Hematopoietic multipotent progenitor cell treated with erythropoietin and hydrocortisone succinate and interleukin-3 and kit ligand, for 17 days (in vitro differentiated cells): ENCODE measurements at regions not wholly inside any gene's neighbourhood (a gene's known extent, or its start where the extent isn't known, plus 50 kb on each side); places are given as distances from the start of the nearest gene placed in this dataset.

Source experiments
- DNase-seq: peaks from one replicate; pipeline ENCODE4 v3.0.0-alpha.2; 2015; ENCODE audit warnings: low spot score

DNA sequence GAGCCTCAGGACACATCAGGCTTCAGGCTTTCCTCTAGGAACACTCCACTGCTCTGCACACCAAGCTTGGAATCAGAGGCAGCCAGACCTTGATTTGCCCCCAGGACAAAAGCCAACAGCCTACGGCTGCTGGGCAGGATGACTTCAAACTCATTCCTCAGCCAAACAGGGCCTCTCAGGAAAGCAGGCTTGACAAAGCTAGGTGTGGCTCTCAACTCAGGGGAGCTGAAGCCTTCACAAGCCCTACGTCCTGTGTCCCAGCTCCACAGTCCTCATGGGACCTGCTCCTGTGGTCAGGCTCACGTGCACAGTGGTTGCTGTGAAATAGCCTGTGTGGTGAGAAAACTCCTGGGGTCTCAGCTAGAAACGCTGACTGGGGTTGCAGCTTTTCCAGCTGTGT, 398.9 kb upstream of the ZNF507 start:
- DNase-seq = no peak

DNA sequence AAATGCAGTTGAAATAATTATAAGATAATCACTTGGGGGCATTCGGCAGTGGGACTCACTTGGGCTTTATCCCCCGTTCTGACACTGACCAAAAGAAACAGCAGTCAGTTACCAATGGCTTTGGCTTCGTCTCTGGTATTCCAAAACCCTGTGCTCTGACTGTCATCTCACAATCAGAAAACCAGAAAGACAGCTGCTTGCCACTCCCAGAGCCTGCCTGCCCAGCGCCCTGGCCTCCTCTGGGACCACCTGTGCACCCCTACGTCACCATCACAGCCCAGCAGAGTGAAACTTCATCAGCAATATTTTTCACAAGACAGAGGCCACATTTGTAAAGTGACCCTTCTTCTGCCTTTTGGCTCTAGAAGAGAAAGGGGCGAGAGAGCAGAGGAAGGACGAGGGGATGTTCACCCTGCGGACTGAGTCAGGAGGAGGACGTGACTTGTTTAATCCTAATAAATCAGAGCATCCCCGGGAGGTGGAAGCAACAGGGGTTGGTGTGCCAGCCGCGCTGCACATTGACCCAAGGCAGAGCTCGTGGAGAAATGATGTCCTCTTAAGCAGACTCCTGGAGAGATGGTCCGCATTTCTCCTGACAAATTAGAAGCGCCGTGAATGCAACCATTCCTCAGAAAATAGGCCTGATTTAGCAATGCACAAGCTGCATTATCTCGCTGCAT, 397.8 kb upstream of the ZNF507 start:
- no peak for DNase-seq

DNA sequence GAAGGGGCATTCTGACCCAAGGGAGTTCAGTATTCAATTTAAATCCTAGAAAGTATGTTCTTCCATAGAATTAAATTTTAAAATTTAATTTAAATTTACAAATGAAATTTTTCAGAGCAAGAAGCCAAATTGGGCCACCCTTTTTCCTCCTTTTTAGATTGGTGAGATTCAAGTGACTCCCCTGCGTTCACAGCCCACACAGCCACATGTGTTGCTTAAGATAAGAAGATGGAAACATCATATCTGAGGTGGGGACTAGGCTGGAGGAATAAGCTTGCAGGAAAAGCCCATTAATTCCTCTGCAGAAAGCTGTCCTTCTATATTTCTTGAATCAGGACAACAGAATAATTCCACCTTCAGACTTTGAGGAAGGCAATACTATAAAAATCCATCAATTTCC, 392.7 kb upstream of the ZNF507 start:
- DNase-seq = no peak

DNA sequence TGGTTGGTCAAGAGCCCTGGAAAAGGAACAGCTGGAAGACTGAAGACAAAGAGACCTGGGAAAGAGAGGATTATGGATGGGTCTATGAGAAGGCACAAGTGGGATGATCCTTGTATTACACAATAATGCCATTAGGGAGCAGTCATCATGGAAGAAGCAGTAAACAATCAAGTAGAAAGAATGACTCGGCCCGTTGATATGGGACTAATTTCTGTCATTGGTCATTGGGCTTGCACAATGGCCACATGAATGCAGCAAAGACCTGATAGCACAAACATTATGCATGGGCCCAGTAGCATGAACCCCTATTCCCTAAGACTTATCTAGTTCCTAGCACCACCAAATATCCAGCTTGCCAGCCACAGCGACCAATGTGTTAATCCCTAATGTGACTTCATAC, 390.3 kb upstream of the ZNF507 start:
- no peak for DNase-seq

DNA sequence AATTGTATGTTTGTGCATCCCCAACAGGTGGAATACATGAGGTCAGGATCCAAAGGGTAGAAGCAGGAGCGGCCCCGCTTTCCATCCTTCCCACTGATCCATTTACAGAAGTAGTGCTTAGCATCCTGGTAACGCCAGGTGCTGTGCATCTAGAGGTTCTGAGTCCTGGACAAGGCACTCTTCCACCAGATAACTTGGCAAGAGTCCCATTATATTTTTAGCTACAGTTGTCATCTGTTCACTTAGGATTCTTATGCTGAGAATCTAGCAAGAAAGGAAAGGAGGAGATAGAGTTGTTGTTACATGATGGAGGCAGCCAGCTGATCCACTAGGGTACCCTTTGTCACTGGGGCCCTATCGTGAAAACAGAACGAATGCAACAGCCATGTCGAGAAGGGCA, 389.5 kb upstream of the ZNF507 start:
- DNase-seq = no peak

DNA sequence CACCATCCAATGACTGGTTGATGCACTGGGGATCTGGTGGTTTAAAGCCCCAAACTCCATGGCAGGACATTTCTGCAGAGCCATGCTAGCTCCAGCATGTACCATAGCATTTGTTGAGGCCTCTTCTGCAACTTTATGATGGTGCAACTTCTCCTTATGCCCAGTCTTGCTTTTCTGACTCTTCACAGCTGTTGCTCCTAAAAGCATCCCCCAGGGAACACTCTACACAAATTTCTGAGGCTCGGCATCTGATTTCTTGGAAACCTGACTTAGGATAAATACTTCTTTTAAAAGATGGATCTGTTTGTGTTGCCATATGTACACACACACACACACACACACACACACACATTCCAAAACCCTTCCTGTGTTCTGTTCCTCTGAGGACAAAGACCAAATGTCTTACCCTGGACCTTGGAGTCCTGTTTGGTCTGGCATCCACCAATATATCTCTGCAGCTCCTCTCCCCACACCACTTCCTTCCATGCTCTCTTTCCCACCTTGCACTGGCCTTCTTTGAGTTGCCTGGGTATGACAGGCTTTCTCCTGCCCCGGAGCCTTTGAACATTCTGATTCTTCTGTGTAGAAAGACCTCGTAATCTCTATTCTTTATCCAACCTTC, 388.5 kb upstream of the ZNF507 start:
- DNase-seq = no peak

DNA sequence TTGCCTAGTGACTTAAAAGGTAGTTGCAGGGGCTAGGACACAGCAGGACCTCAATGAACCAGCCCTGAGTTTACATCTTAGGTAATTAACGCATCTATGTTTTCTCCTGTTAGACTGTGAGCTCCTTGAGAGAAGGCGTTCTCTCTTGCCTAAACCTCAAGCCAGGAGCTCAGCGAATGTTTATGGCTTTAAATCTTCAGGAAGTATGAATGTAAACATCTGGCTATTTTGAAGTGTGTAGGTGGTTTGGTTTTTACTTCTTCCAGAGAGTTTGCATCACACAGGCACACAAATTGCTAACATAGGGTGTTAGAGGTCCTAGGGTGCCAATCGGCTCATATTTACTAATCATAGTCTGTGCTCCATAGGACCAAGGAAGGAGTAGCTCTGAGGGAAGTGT, 387.7 kb upstream of the ZNF507 start:
- DNase-seq = no peak

DNA sequence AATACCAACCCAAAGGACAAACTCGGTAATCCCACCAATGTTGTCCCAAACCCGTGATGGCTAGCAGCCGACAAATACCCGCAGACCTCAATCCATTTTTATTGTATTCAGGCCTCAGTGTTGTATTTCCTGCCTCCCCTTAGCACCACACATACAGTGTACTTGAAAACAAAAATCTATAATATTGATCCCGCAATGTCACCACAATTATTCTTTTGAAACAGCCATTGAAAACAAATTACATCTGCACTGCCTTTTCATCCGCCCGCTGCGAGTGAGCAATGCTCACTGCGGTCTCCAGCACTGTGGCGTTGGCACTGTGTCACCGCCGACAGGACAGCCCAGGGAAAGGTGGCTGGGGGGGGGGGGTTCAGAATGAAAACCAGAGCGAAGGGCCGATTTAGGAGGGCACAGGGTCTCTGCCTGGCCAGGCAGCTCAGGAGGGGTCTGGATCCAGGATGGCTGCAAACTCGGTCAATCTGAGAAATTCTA, 385.8 kb upstream of the ZNF507 start:
- DNase-seq = no peak

DNA sequence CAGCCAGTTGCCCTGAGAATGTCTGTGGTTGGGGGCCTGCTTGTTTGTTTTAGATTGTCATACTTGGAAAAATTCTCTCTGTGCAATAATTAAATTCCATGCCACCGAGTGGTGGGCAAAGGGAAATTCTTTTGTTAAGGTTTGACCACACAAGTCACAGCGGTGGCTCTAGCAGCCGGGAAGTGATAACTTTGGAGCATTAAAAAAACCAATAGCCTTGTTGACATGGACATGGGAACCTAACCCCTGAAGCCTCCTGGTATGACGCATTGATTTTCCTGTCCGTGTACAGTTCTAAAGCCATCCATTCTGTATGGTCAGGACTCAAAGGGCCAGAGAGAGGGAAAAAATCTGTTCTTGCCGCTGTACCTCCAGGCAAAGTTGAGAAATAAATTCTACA, 384.9 kb upstream of the ZNF507 start:
- DNase-seq = no peak

DNA sequence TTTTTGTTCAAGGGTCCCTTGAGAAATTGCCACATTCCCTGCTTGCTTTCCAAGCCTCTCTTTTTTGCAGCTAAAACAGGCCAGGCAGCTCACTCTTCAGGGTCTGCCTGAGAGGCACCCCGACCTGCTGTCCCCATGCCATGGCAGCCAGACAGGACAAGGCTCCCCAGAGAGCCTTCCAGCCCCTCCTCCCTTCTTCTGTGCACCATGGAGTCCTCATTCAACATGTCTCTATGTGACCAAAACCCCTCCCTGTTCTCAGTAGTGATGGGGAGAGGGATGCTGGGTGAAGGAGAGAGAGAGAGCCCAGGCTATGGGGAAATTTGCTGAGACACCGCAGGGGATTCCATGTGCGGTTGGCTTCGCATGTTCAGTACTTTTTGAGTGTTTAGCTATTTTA, 384.2 kb upstream of the ZNF507 start:
- DNase-seq = no peak

DNA sequence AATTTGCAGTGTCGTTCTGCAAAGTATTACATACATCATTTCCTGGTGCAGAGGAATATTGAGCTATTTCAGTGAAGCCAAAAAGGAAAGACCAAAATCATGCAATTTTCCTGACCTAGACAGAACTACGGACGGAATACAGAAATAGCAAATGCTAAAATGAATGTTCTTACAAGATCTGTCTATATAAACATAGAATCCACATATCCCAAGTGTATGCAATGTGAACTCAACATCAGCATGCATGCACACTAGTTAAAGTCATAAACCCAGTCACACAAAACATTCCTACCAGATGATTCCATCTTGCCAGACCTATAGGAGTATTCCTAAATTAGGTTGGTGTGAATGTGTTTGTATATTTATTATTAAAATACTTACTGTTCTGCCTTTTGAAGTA, 383.7 kb upstream of the ZNF507 start:
- DNase-seq = no peak

DNA sequence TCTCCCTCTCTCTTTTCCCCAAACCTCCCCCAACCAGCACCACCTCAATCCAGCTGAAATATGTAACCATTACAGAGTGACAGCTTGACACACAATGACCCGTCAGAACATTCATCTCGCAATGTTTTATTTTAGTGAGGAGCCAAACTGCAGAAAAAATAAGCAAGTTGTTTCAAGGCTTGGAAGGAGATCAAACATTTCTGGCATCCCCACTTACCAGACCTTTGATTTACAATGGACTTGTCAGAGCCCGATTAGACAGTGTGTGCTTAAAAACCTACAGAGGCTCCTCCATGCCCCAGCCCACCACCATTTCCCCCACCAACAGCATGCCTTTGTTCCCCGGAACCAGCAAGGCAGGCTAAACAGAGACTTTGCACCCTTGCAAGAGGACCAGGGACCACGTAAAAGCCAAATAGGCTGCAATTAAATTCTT, 382.8 kb upstream of the ZNF507 start:
- DNase-seq = no peak

DNA sequence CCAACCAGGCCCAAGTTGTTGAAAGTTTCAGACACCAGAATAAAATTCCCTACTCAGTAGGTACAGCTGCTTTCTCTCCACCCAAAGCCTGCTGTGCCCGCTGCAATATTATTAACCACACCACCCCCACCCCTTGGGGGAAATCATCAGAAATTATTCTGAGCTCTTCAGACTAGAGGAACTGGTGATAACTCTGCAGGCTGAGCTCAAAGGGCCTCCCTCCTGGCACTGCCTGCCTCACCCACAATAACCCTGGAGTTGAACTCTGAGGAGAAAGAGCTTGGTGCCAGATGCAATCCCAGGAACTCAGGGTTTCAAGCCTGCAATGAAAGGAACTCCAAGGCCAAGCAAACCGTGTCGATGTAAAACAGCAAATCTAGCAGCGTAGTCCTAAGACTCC, 381.7 kb upstream of the ZNF507 start:
- no peak for DNase-seq

DNA sequence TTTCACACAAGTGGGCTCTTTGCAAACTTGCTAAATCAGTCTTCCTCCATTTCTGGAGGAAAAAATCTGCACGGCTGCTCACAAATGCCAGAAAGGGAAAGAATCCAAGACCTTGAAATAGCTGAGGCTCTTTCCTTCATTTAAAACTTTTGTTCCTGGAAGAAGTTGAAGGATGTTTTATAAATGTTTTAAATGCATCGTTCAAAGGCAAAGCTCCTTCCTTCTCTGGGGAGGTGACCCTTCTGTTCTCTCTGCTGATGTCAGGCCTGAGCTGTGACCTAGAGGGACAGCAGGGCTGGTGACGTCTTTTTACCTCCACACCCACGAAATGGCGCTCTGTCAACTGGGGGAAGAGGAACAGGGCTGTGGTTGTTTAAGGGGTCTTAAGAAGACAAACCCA, 376.4 kb upstream of the ZNF507 start:
- DNase-seq = no peak

DNA sequence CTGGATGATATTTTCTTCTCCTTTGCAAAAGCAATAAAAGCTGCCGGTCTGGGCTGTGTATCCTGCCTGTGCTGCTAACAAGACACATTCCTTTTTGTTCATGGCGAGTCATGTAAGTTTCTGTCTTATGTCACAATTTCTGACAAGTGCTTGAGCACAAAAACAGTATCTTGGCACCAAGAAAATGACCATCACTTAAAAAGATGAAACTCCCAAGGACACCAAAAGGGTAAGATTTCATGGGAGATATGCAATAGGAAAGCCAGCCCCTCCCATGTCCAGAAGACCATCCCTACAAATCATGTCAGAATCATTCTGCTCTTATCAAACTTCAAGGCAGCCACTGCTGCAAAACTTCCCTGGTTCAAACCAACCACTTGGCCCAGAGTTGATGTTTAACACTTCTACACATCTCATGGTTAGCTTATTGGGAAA, 375.4 kb upstream of the ZNF507 start:
- no peak for DNase-seq

DNA sequence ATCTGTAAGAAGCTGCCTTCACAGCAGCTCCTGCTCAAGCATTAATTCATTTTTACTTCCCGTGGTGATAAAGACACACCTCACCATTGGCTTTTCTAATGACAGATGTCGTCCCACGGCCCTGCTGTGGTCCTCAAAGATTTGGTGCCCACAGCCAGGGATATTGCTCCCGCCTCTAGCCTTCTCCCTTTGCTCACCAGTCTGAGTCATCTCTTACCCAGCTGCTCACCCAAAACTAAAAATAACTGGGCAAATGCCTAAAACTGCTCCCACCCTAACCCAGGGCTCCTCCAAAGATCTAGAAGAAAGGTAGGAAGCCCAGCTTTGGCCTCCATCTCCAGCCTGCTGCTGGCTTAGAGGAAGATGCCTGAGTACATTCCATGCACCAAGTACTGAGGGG, 371.1 kb upstream of the ZNF507 start:
- DNase-seq = no peak

DNA sequence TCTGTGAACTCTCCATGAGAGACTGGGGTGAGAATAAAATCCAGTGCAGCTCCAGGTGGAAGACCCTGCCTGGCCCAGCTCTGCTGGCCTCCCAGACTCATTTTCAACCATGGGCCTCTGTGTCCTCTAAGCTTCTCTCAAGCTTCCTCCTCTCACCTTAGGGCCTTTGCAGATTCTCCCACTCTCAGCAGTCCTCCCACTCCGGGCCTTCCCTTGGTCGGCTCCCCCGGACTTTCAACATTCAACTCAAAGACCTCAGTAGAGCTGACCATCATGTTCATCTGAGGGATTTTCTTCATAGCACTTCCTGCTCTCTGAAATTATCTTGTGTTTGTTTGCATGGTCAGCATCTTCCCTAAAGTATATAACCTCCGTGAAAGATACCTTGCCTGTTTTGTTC, 370.5 kb upstream of the ZNF507 start:
- DNase-seq = no peak

DNA sequence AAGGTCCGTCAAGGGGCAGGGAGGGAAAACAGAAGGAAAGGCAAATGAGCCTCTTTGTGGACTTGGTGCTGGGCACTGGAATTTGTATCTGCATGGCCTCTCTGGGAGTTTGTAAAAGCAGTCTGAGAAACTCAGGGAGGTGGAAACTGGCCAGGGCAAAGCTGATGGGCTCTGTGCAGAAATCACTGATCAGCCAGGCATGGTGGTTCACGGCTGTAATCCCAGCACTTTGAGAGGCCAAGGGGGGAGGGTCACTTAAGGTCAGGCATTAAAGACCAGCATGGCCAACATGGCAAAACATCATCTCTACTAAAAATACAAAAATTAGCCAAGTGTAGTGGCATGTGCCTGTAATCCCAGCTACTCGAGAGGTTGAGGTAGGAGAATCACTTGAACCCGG, 369.9 kb upstream of the ZNF507 start:
- DNase-seq = no peak

DNA sequence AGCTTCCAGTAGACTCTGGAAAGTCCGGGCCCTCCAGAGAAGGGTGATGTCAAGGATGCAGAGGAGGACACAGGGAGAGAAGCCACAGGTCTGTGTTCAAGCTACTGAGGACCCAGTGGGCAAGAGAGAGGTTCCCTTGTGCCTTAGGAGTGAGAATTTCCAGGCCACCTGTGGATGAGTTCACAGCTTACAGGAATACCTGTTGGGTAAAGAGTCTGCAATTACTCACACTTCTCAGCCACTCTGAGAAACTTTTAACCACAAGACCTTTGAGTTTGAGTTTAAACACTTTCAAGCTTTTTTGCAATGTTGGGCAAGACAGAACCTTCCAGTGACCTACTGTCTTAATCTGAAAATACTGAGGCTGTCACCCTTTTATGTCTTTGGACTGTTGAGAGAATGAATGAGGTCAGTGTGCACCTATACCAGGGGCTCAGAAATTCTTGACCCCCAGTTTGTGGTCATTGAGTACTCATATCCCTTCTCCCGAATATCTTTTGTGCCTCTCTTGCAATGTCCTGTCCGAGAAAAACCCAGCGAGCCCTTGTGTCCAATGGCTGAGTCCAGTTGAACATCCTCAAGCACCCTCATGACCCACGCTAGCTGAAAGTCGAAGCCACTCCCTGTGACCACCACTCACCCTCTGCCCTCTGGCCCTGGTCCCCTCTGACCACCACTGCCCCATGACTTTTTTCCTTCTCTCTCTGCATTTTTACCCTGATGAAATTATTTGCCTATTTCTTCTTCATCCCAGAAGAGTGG, 368.5 kb upstream of the ZNF507 start:
- no peak for DNase-seq

DNA sequence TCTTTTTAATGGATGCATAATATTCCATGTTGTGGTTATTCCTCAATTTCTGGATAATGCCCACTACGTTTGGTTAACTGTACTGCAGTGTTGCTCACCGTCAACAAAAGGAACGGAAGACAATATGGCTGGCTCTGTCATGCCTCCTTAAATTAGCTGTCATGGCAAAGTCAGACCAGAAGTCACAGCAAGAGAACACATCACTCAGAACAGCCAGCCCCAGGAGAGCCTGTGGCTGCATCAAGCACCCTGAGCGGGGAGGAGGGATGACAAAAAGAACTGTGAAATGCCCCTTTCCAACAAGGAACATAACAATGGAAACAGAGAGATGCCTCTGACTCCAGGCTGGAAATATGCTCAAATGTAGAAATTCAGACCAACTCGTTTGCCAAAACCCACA, 366.0 kb upstream of the ZNF507 start:
- no peak for DNase-seq

DNA sequence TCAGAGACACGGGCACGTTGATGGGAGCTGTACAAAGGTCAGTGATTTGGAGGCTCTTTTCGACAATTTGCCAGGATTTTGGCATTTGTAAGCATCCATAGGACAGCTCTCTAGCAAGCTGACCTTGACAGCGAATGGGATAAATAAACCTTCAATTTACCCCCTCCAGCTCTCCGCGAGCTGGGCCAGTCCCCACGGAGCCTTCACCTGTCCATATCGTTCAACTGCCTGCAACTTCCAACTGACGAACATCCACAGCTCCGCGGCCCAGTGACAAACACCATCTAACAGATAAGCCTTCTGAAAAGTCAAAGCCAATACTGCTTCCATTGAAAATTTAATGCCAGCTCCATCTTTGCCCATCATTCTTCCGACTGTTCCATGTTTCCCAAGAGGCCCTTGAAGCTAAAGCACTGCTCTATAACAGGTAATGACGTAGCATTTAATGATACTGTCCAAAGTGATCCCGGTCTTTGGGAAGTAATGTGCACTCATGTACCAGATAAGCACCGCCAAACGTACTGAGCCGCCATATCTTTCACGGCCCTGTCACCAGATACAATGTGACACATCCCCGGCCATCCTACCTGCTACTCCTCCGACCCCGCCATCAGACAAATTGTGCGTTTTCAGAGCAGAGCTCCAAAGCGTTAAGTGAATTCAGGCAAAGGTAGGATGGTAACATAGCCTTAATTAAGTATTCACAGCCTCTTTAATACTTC, 365.3 kb upstream of the ZNF507 start:
- DNase-seq = no peak

DNA sequence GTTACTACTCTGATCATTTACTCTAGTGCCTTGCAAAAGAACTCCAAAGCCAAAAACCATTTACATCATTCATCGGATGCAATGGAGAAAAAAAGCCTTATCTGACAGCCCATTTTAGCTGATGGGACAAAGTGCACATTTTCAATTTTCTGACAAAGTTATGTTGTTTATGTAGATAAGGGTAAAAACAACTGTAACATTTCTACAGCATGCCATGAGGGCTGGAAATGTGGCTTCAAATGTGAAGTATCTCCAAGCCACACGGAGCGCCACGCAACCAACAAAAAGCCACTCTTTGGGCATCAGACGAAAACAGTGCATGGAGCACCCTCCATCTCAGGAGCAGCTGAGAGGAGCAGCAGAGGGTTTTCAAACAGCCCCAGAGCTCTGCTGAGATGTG, 364.6 kb upstream of the ZNF507 start:
- DNase-seq = no peak

DNA sequence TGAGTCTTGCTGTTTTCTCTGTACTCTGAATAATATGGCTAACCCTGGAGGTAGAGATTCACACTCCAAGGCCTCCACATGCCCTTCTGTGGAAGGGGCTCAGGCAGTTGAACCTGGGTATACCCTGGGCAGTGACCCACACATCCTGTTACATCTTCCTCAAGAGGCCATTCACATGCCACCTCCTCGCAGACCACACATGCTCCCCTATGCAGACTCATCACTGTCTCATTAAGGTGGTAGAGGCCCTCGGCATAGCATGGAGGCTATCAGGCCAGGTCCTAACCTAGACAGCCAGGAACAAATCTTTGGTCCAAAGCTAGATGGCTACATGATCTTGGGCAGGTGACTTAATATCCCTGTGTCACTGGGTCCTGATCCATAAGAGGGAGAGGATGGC, 363.9 kb upstream of the ZNF507 start:
- DNase-seq = no peak
